ENCODE measurements at regions not wholly inside any gene's neighbourhood (a gene's known extent, or its start where the extent isn't known, plus 50 kb on each side); places are given as distances from the start of the nearest gene placed in this dataset.

DNA sequence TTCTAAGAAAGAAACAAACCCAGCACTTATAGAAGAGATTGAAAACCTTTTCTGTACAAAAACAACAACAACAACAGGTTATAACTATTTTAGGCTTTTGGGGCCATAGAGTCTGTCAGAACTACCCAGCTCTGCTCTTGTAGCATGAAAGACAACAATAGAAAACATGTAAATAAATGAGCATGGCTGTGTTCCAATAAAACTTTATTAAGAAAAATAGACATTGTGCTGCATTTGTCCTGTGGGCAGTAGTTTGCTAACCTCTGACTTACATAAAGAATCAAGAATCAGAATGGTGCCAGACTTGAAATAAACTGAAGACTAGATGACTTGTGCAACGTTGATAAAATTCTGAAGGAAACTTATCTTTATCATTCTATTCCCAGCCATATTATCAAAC lies 617.5 kb downstream of the DIAPH3 start:
- no peaks in the 10 kb centered on the region for H3K4me1 Mint-ChIP-seq (ENCODE audit: low read depth, unreplicated experiment)
- intact Hi-C loops (cut with micrococcal nuclease; ENCODE audit: unreplicated experiment) = no loop called here
- no TSS peak for BruUV-seq (replicated peaks)
- no peaks in the 10 kb centered on the region for H3K27me3 Mint-ChIP-seq (ENCODE audit: unreplicated experiment)
- TF ChIP-seq, protein P1, sequence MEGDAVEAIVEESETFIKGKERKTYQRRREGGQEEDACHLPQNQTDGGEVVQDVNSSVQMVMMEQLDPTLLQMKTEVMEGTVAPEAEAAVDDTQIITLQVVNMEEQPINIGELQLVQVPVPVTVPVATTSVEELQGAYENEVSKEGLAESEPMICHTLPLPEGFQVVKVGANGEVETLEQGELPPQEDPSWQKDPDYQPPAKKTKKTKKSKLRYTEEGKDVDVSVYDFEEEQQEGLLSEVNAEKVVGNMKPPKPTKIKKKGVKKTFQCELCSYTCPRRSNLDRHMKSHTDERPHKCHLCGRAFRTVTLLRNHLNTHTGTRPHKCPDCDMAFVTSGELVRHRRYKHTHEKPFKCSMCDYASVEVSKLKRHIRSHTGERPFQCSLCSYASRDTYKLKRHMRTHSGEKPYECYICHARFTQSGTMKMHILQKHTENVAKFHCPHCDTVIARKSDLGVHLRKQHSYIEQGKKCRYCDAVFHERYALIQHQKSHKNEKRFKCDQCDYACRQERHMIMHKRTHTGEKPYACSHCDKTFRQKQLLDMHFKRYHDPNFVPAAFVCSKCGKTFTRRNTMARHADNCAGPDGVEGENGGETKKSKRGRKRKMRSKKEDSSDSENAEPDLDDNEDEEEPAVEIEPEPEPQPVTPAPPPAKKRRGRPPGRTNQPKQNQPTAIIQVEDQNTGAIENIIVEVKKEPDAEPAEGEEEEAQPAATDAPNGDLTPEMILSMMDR (IDR thresholded peaks at IDR 0.05; ENCODE audit: unreplicated experiment) = no peak
- no peak overlapping the region for H3K4me3 Mint-ChIP-seq (ENCODE audit: low read depth, unreplicated experiment)
- CTCF ChIA-PET = no interaction called here
- H3K27ac Mint-ChIP-seq (ENCODE audit: unreplicated experiment) = no peak overlapping the region
- no peak for DNase-seq
- H3K9me3 Mint-ChIP-seq (ENCODE audit: low read depth, unreplicated experiment) = peaks cover 6% of the 10 kb centered on the region
- H3K36me3 Mint-ChIP-seq (ENCODE audit: insufficient read depth, unreplicated experiment) = no peaks in the 10 kb centered on the region

DNA sequence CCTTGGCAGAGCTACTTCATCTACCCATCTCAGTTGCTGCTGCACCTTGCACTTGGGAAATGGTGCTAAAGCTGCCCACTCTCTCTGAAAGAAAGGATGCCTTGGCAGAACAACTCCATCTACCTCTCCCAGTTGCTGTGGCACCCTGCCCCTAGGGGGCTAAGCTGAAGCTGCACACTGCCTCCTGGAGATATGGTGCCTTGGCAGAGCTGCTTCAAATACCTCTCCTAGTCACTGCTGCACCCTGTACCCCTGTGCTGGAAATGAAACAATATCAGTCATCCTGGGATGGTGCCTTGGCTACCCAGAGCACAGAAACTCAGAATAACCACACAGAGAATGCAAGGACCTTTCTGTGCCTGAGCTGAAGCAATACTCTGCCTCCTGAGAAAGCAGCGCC lies 615.8 kb downstream of the DIAPH3 start:
- CTCF ChIA-PET = no interaction called here
- Mint-ChIP-seq H3K27me3 (ENCODE audit: unreplicated experiment) (no peaks in the 10 kb centered on the region), H3K27ac (ENCODE audit: unreplicated experiment) (no peak overlapping the region), H3K36me3 (ENCODE audit: insufficient read depth, unreplicated experiment) (no peaks in the 10 kb centered on the region), H3K9me3 (ENCODE audit: low read depth, unreplicated experiment) (peaks cover 6% of the 10 kb centered on the region), H3K4me1 (ENCODE audit: low read depth, unreplicated experiment) (no peaks in the 10 kb centered on the region), H3K4me3 (ENCODE audit: low read depth, unreplicated experiment) (no peak overlapping the region)
- BruUV-seq (replicated peaks) = no TSS peak
- TF ChIP-seq, protein P1 (IDR thresholded peaks at IDR 0.05; ENCODE audit: unreplicated experiment) = no peak
- intact Hi-C loops (cut with micrococcal nuclease; ENCODE audit: unreplicated experiment) = no loop called here
- no peak for DNase-seq

DNA sequence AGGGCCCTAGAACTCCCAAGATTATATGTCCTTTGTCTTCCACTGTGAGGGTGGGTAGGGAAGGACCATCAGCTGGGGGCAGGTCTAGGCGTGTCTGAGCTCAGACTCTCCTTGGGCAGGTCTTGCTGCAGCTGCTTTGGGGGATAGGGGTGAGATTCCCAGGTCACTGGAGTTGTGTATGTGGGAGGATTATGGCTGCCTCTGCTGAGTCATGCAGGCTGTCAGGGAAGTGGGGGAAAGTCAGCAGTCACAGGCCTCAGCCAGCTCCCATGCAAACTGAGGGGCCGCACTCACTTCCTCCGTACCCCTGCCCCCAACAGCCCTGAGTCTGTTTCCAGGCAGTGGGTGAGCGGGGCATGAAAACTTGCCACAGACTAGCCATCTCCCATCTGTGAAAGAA lies 600.8 kb downstream of the DIAPH3 start:
- Mint-ChIP-seq H3K4me1 (ENCODE audit: low read depth, unreplicated experiment) (no peaks in the 10 kb centered on the region), H3K4me3 (ENCODE audit: low read depth, unreplicated experiment) (no peak overlapping the region), H3K9me3 (ENCODE audit: low read depth, unreplicated experiment) (no peaks in the 10 kb centered on the region), H3K36me3 (ENCODE audit: insufficient read depth, unreplicated experiment) (no peaks in the 10 kb centered on the region), H3K27ac (ENCODE audit: unreplicated experiment) (no peak overlapping the region), H3K27me3 (ENCODE audit: unreplicated experiment) (no peaks in the 10 kb centered on the region)
- CTCF ChIA-PET = no interaction called here
- no TSS peak for BruUV-seq (replicated peaks)
- DNase-seq = no peak
- intact Hi-C loops (cut with micrococcal nuclease; ENCODE audit: unreplicated experiment) = no loop called here
- TF ChIP-seq, protein P1 (IDR thresholded peaks at IDR 0.05; ENCODE audit: unreplicated experiment) = no peak

DNA sequence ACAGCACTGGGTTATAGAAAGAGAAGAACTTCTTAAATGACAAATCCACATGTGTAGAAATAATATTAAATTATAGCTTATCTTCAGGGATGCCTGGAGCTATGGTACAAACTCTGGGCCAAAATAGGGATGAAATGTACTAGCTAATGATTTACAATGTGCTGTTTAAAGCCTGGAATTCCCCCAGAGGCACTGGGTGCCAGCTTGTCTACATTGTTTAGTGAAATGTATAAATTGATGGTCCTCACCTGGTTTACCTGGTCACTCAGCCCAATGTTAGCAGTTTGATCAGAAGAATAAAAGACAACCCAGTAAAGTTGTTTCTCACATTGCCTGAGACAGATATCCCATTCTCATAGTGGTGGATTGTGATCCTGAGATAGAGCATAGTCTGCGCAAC lies 597.2 kb downstream of the DIAPH3 start:
- CTCF ChIA-PET = no interaction called here
- Mint-ChIP-seq H3K36me3 (ENCODE audit: insufficient read depth, unreplicated experiment) (no peaks in the 10 kb centered on the region), H3K27ac (ENCODE audit: unreplicated experiment) (no peak overlapping the region), H3K27me3 (ENCODE audit: unreplicated experiment) (no peaks in the 10 kb centered on the region), H3K4me3 (ENCODE audit: low read depth, unreplicated experiment) (no peak overlapping the region), H3K9me3 (ENCODE audit: low read depth, unreplicated experiment) (no peaks in the 10 kb centered on the region), H3K4me1 (ENCODE audit: low read depth, unreplicated experiment) (no peaks in the 10 kb centered on the region)
- intact Hi-C loops (cut with micrococcal nuclease; ENCODE audit: unreplicated experiment) = no loop called here
- DNase-seq = no peak
- BruUV-seq (replicated peaks) = no TSS peak
- TF ChIP-seq, protein P1 (IDR thresholded peaks at IDR 0.05; ENCODE audit: unreplicated experiment) = no peak

DNA sequence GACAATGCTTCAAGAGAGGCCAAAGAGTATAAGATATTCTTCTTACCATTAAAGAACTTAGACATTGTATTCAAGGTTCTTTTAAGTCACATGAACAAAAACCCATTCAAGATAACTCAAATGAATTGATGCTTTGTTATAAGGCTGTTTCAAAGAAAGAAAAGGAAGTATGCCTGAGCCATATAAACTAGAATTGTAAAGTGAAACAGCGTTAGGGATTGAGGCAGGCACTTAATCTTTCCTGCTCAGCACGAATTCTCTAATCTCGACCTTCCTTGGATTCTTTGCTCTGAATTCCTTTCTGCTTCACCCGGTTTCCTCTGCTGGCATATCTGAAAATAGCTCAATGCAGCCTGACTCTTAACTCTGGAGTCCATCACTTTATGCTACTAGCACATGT lies 595.4 kb downstream of the DIAPH3 start:
- no peak overlapping the region for H3K4me3 Mint-ChIP-seq (ENCODE audit: low read depth, unreplicated experiment)
- CTCF ChIA-PET = no interaction called here
- intact Hi-C loops (cut with micrococcal nuclease; ENCODE audit: unreplicated experiment) = no loop called here
- BruUV-seq (replicated peaks) = no TSS peak
- H3K4me1 Mint-ChIP-seq (ENCODE audit: low read depth, unreplicated experiment) = no peaks in the 10 kb centered on the region
- no peak overlapping the region for H3K27ac Mint-ChIP-seq (ENCODE audit: unreplicated experiment)
- no peaks in the 10 kb centered on the region for H3K36me3 Mint-ChIP-seq (ENCODE audit: insufficient read depth, unreplicated experiment)
- DNase-seq = no peak
- no peaks in the 10 kb centered on the region for H3K9me3 Mint-ChIP-seq (ENCODE audit: low read depth, unreplicated experiment)
- no peaks in the 10 kb centered on the region for H3K27me3 Mint-ChIP-seq (ENCODE audit: unreplicated experiment)
- TF ChIP-seq, protein P1 (IDR thresholded peaks at IDR 0.05; ENCODE audit: unreplicated experiment) = no peak
